B cell (primary cell): ENCODE measurements at regions not wholly inside any gene's neighbourhood (a gene's known extent, or its start where the extent isn't known, plus 50 kb on each side); places are given as distances from the start of the nearest gene placed in this dataset.

Experiments used
- CTCF ChIP-seq: fragments of 200-600 bp; IDR thresholded peaks from one replicate; pipeline ENCODE4 v1.8.0; 2022; ENCODE audit warnings: antibody characterized with exemption, mild to moderate bottlenecking
- EZH2 ChIP-seq: IDR thresholded peaks from 2 replicates; pipeline ENCODE4 v1.6.1; 2012; ENCODE audit warnings: borderline replicate concordance, low read depth, mild to moderate bottlenecking, moderate library complexity, low read length; ENCODE audit not compliant: insufficient read depth, poor library complexity, severe bottlenecking

- no peak for TF ChIP-seq CTCF
- no peak for TF ChIP-seq EZH2
These were observed 1723.9 kb upstream of the CDH6 start for GRCh38 chr5:29469581-29469980.
